Caco-2 (cell line): ENCODE measurements at regions not wholly inside any gene's neighbourhood (a gene's known extent, or its start where the extent isn't known, plus 50 kb on each side); places are given as distances from the start of the nearest gene placed in this dataset.

Experiments
- BruUV-seq: library from RNA; stranded (reverse); fragments of 400-500 nt; replicated peaks from 2 replicates; lab custom pipeline; 2021; lab: Mats Ljungman, UMichigan
- CTCF ChIA-PET: fragments of 300-600 bp; sonication (Branson Sonifier 250); formaldehyde crosslinking; loops from one replicate; lab custom pipeline; 2022; ENCODE audit warnings: antibody characterized with exemption; lab: Charles Lee
- POLR2A ChIA-PET: fragments of 300-600 bp; sonication (Branson Sonifier 250); formaldehyde crosslinking; loops from one replicate; lab custom pipeline; 2022; ENCODE audit warnings: antibody characterized with exemption; lab: Charles Lee
- DNase-seq, 2 experiments: peaks; one replicate each; pipeline versions ENCODE4 v3.0.0 to v3.0.0-alpha.2; 2020 to 2022
- H3K27me3 ChIP-seq: replicated peaks from 2 replicates; pipeline ENCODE4 v1.6.0; 2011; ENCODE audit warnings: low read length; ENCODE audit not compliant: control insufficient read depth, insufficient read depth
- H3K36me3 ChIP-seq: 2 replicates; pipeline ENCODE4 v1.5.1; 2011; ENCODE audit warnings: low read length; ENCODE audit not compliant: control insufficient read depth, insufficient read depth
- H3K4me1 ChIP-seq: fragments of 250-450 bp; sonication (Bioruptor Pico); 2 replicates; pipeline ENCODE4 v1.5.1; 2020; ENCODE audit warnings: mild to moderate bottlenecking
- H3K4me3 ChIP-seq: 2 replicates; pipeline ENCODE4 v1.5.1; 2011; ENCODE audit warnings: low read depth, mild to moderate bottlenecking, control low read depth, low read length
- H3K9me3 ChIP-seq: fragments of 250-450 bp; sonication (Bioruptor Pico); 2 replicates; pipeline ENCODE4 v1.5.1; 2020; ENCODE audit warnings: mild to moderate bottlenecking, moderate library complexity
- H3K27ac Mint-ChIP-seq: one replicate; pipeline ENCODE4 v1.8.0; 2022; ENCODE audit warnings: mixed read lengths; ENCODE audit not compliant: unreplicated experiment
- H3K27me3 Mint-ChIP-seq: one replicate; pipeline ENCODE4 v1.8.0; 2022; ENCODE audit warnings: mixed read lengths; ENCODE audit not compliant: insufficient read depth, unreplicated experiment
- H3K36me3 Mint-ChIP-seq: one replicate; pipeline ENCODE4 v1.8.0; 2022; ENCODE audit warnings: mild to moderate bottlenecking, mixed read lengths; ENCODE audit not compliant: insufficient read depth, unreplicated experiment
- H3K4me1 Mint-ChIP-seq: one replicate; pipeline ENCODE4 v1.8.0; 2022; ENCODE audit warnings: low read depth, mixed read lengths; ENCODE audit not compliant: unreplicated experiment
- H3K4me3 Mint-ChIP-seq: one replicate; pipeline ENCODE4 v1.8.0; 2022; ENCODE audit warnings: mild to moderate bottlenecking, moderate library complexity, mixed read lengths; ENCODE audit not compliant: unreplicated experiment
- H3K9me3 Mint-ChIP-seq: one replicate; pipeline ENCODE4 v1.8.0; 2022; ENCODE audit warnings: mixed read lengths; ENCODE audit not compliant: unreplicated experiment
- intact Hi-C: fragments of 100-400 bp; cut with micrococcal nuclease; formaldehyde crosslinking; loops from one replicate; pipeline ENCODE4 v1.10.0; 2022; ENCODE audit not compliant: unreplicated experiment
- TF ChIP-seq, protein P1 (sequence below), 2 experiments: fragments of 200-600 bp in 1 of 2; IDR thresholded peaks; 1 replicate in 1 of 2; 2 replicates in 1 of 2; pipeline versions ENCODE4 v1.5.1 to v1.8.0; 2011 to 2022; ENCODE audit warnings: antibody characterized with exemption in 1 of 2, control low read depth in 1 of 2, inconsistent platforms in 1 of 2, low read depth in 1 of 2, low read length in 1 of 2, mild to moderate bottlenecking in 1 of 2, moderate library complexity in 1 of 2; ENCODE audit not compliant: insufficient read depth in 1 of 2, severe bottlenecking in 1 of 2, unreplicated experiment in 1 of 2

DNA sequence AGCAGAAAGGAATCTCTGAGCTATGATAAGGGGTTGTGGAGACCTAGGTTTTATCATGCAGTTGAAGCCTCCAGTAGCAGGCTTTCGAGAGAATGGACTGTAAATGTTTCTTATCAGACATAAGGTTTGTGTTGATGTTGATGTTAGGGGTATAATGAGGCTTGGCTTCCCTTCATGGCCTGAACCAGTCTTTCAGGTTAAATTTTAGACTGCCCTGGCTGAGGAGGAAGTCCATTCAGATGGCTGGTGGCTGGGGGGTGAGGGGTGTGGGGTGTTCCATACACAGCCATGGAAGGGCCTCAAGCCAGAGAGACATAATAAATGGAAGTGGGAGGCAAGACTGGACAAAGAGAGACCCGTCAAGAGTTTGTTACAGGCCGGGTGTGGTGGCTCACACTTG lies 65.1 kb downstream of the IRF2BPL start:
- DNase-seq = no peak
- no peak overlapping the region for H3K4me3 Mint-ChIP-seq

DNA sequence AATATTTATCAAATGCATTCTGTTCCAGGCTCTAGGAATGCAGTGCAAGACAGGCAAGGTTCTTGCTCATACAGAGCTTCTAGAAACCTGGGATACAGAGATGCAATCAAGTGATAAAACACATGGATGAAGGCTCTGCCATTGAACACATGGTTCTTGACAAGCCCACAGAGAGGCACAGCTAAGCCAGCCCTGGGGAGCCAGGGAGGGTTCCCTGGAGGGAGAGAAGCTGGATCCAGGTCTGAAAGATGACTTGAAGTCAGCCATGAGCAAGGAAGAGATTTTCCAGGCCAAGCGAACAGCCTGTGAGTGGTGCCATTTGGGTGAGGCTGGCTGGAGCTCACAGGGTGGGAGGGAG lies 66.2 kb downstream of the IRF2BPL start:
- Mint-ChIP-seq H3K27me3 (no peaks in the 10 kb centered on the region), H3K36me3 (no peaks in the 10 kb centered on the region), H3K9me3 (no peaks in the 10 kb centered on the region), H3K4me1 (peaks cover 20% of the 10 kb centered on the region), H3K27ac (peak overlapping the region; percentile 84), H3K4me3 (peak overlapping the region; percentile 88)
- intact Hi-C loops = loop anchor here (2.0 to 10.0 kb wide), 3 partner anchors 40 to 61 kb away; no protein-coding TSS in a partner anchor
- POLR2A ChIA-PET = interaction anchor here (0.8 to 1.2 kb wide), 3 partner anchors 67 to 149 kb away, joined by 3 to 7 read pairs (median 5); partner anchors contain the start of genes ANGEL1 and IRF2BPL
- Histone ChIP-seq H3K4me1 (peaks cover 25% of the 10 kb centered on the region), H3K9me3 (no peaks in the 10 kb centered on the region), H3K27me3 (no peaks in the 10 kb centered on the region), H3K4me3 (peak overlapping the region; percentile 24), H3K36me3 (no peaks in the 10 kb centered on the region)
- TF ChIP-seq, protein P1, sequence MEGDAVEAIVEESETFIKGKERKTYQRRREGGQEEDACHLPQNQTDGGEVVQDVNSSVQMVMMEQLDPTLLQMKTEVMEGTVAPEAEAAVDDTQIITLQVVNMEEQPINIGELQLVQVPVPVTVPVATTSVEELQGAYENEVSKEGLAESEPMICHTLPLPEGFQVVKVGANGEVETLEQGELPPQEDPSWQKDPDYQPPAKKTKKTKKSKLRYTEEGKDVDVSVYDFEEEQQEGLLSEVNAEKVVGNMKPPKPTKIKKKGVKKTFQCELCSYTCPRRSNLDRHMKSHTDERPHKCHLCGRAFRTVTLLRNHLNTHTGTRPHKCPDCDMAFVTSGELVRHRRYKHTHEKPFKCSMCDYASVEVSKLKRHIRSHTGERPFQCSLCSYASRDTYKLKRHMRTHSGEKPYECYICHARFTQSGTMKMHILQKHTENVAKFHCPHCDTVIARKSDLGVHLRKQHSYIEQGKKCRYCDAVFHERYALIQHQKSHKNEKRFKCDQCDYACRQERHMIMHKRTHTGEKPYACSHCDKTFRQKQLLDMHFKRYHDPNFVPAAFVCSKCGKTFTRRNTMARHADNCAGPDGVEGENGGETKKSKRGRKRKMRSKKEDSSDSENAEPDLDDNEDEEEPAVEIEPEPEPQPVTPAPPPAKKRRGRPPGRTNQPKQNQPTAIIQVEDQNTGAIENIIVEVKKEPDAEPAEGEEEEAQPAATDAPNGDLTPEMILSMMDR (IDR thresholded peaks at IDR 0.05; ENCODE audit: insufficient read depth in 1 of 2, low read depth in 1 of 2, low read length in 1 of 2, severe bottlenecking in 1 of 2, unreplicated experiment in 1 of 2) = no peak
- BruUV-seq = no TSS peak
- CTCF ChIA-PET = interaction anchor here (0.6 to 1.8 kb wide), 7 partner anchors 43 to 108 kb away, joined by 3 to 9 read pairs (median 4); no protein-coding TSS in a partner anchor
- DNase-seq = no peak

More for the DNA sequence above, 65.1 kb downstream of the IRF2BPL start:
- no peaks in the 10 kb centered on the region for H3K9me3 Mint-ChIP-seq
- peaks cover 25% of the 10 kb centered on the region for H3K4me1 ChIP-seq
- TF ChIP-seq, protein P1 (IDR thresholded peaks at IDR 0.05; ENCODE audit: insufficient read depth in 1 of 2, low read depth in 1 of 2, low read length in 1 of 2, severe bottlenecking in 1 of 2, unreplicated experiment in 1 of 2) = no peak
- ChIA-PET POLR2A (no interaction called here), CTCF (interaction anchor here (0.7 kb wide), 1 partner anchor 8 kb away, joined by 3 read pairs; no protein-coding TSS in a partner anchor)
- H3K4me3 ChIP-seq = no peak overlapping the region
- H3K4me1 Mint-ChIP-seq = peaks cover 22% of the 10 kb centered on the region
- H3K27ac Mint-ChIP-seq = no peak overlapping the region
- no peaks in the 10 kb centered on the region for H3K36me3 ChIP-seq
- intact Hi-C loops = loop anchor here (2.0 to 10.0 kb wide), 3 partner anchors 39 to 59 kb away; no protein-coding TSS in a partner anchor
- no TSS peak for BruUV-seq
- no peaks in the 10 kb centered on the region for H3K9me3 ChIP-seq
- H3K36me3 Mint-ChIP-seq = no peaks in the 10 kb centered on the region
- no peaks in the 10 kb centered on the region for H3K27me3 ChIP-seq
- H3K27me3 Mint-ChIP-seq = no peaks in the 10 kb centered on the region

DNA sequence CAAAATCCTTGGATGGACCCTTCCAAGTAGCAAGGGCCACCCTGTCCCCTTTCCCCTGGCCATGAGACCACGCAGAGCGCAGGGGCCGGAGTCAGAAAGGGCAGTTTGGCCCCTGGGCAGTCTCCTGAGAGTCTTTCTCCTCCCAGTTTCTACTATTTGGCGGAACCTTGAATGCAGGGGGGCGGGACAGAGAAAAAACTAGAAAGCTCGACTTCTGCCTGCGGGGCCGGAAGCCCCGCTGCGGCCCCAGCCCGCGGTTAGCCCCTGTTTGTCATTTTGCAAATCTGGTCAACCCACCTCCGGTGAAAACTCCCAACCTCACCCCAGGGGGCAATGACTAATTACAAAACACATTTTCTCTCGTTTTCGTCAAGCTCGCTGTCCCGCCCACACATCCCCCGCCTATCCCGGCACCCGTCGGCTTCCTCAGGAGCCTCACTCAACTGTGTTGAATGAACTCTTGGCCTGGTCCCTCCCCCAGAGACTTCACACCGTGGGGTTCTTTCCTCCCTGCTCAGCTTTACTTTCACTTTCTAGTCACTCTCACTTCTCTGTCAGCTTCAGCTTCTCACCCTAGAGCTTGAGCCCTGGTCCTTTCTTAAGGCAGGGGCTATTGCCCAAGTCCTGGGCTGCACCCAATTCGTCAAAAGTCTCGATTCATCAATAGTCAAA lies 66.7 kb downstream of the IRF2BPL start:
- Histone ChIP-seq H3K4me1 (peaks cover 25% of the 10 kb centered on the region), H3K36me3 (no peaks in the 10 kb centered on the region), H3K4me3 (peak overlapping the region; percentile 24), H3K27me3 (no peaks in the 10 kb centered on the region), H3K9me3 (no peaks in the 10 kb centered on the region)
- ChIA-PET CTCF (interaction anchor here (0.6 to 1.8 kb wide), 8 partner anchors 43 to 108 kb away, joined by 3 to 9 read pairs (median 4); no protein-coding TSS in a partner anchor), POLR2A (interaction anchor here (0.8 to 1.2 kb wide), 3 partner anchors 67 to 149 kb away, joined by 3 to 7 read pairs (median 5); partner anchors contain the start of genes ANGEL1 and IRF2BPL)
- Mint-ChIP-seq H3K27ac (peak overlapping the region; percentile 84), H3K27me3 (no peaks in the 10 kb centered on the region), H3K4me1 (peaks cover 20% of the 10 kb centered on the region), H3K4me3 (peak overlapping the region; percentile 88), H3K9me3 (no peaks in the 10 kb centered on the region), H3K36me3 (no peaks in the 10 kb centered on the region)
- peak; percentile 64 to 86 for DNase-seq
- TF ChIP-seq, protein P1 (IDR thresholded peaks at IDR 0.05; ENCODE audit: insufficient read depth in 1 of 2, low read depth in 1 of 2, low read length in 1 of 2, severe bottlenecking in 1 of 2, unreplicated experiment in 1 of 2) = no peak
- BruUV-seq = no TSS peak
- intact Hi-C loops = loop anchor here (2.0 to 10.0 kb wide), 3 partner anchors 41 to 61 kb away; no protein-coding TSS in a partner anchor
